Bronchial epithelial cell (primary cell): ENCODE measurements at regions not wholly inside any gene's neighbourhood (a gene's known extent, or its start where the extent isn't known, plus 50 kb on each side); places are given as distances from the start of the nearest gene placed in this dataset.

Experiments
- DNase-seq: peaks from one replicate; pipeline ENCODE4 v3.0.0-alpha.2; 2010; ENCODE audit warnings: low read depth
- FAIRE-seq: peaks from 2 replicates; lab custom pipeline; 2011; peaks lifted over from hg19 to GRCh38; lab: Jason Lieb, UNC
- H3K27me3 ChIP-seq: 2 replicates; pipeline ENCODE4 v1.5.1; 2011; ENCODE audit warnings: low read length; ENCODE audit not compliant: control insufficient read depth, insufficient read depth
- H3K36me3 ChIP-seq: 2 replicates; pipeline ENCODE4 v1.5.1; 2011; ENCODE audit warnings: low read length; ENCODE audit not compliant: control insufficient read depth, insufficient read depth
- H3K4me3 ChIP-seq: 2 replicates; pipeline ENCODE4 v1.5.1; 2011; ENCODE audit warnings: mild to moderate bottlenecking, low read depth, low read length, control low read depth
- TF ChIP-seq, protein P1 (sequence below): IDR thresholded peaks from 2 replicates; pipeline ENCODE4 v1.5.1; 2011; ENCODE audit warnings: mild to moderate bottlenecking, moderate library complexity, low read length, control low read depth, inconsistent platforms; ENCODE audit not compliant: insufficient read depth, severe bottlenecking

DNA sequence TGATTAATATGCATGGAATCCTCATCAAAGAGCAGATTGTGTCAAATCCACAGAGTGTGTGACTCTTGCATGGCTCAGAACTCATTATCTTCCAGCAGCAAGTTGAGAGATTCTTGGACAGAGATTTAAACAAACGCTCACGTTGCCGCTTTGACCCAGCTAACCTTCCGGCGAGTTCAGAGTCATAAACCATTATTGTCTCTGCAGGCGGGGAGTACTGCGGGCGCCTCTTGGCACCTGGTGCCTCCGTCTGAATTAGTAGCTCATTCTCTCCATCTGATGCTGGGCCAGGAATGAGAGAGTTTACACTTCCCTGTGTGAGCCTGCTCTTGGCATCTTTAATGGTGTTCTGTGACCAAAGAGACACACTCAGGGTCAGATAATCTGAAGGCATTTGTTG lies 138.6 kb upstream of the WSCD1 start:
- H3K36me3 ChIP-seq = no peaks in the 10 kb centered on the region
- no peaks in the 10 kb centered on the region for H3K27me3 ChIP-seq
- DNase-seq = no peak
- TF ChIP-seq, protein P1, sequence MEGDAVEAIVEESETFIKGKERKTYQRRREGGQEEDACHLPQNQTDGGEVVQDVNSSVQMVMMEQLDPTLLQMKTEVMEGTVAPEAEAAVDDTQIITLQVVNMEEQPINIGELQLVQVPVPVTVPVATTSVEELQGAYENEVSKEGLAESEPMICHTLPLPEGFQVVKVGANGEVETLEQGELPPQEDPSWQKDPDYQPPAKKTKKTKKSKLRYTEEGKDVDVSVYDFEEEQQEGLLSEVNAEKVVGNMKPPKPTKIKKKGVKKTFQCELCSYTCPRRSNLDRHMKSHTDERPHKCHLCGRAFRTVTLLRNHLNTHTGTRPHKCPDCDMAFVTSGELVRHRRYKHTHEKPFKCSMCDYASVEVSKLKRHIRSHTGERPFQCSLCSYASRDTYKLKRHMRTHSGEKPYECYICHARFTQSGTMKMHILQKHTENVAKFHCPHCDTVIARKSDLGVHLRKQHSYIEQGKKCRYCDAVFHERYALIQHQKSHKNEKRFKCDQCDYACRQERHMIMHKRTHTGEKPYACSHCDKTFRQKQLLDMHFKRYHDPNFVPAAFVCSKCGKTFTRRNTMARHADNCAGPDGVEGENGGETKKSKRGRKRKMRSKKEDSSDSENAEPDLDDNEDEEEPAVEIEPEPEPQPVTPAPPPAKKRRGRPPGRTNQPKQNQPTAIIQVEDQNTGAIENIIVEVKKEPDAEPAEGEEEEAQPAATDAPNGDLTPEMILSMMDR = no peak
- no peak for FAIRE-seq
- no peak overlapping the region for H3K4me3 ChIP-seq

DNA sequence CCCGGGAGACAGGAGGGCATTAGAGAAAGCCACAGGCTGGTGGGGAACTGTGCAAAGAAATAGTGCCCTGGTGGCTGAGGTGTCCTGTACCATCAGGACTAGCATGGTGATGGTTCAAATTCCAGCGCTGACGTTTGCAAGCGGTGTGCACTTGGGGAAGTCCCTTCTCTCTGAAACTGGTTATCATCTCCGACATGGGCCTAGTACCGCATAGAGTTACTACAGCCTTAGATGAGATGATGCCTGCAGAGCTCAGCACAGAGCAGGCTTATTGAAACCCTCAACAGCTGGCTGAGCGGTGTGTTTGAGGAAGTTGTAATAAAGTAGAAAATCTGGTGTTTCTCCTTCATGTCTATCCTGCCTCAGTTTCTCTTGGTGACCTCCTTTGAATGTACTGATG lies 136.7 kb upstream of the WSCD1 start:
- no peak for DNase-seq
- Histone ChIP-seq H3K4me3 (no peak overlapping the region), H3K36me3 (no peaks in the 10 kb centered on the region), H3K27me3 (no peaks in the 10 kb centered on the region)
- TF ChIP-seq, protein P1 = no peak
- FAIRE-seq = peak; percentile 86

DNA sequence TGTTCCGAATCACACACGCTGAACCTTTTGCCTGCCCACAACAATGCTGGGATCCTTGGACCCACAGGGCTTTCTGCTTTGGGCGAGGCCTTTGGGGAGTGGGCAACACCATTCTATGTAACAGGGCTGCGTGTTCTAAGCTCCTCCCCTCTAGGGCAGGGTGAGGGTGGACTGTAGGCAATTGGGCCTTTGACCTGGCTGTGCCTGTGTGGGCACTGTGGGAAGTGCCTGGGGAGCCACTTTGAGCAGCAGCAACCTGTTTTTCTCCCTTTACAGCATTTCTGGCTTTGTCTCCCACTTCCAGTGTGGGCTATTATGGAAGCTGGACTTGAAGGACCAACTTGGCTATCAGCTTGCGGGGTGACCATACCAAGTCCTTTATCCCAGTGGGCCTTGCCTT lies 128.9 kb upstream of the WSCD1 start:
- FAIRE-seq (no peak), DNase-seq (no peak)
- H3K4me3 ChIP-seq = no peak overlapping the region
- H3K27me3 ChIP-seq = no peaks in the 10 kb centered on the region
- H3K36me3 ChIP-seq = no peaks in the 10 kb centered on the region
- TF ChIP-seq, protein P1 = no peak

DNA sequence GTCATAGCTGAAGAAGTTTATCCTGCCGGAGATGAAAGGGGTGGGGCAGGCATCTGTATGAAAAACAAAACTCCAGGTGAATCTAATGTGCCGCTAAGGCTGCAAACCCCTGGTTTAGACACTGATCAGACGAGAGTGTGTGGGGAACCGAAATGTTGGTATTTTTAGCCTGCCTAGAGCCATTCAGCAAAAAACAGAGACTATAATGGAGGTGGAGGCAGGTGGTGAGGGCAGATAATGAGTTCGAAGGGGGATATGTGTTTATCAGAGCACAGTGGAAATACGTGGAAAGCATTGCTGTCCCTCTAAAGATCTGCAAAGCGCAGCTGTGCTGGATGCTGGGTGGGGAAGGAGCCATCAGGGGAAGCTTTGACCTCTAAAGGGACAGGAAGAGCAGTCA lies 127.5 kb upstream of the WSCD1 start:
- TF ChIP-seq, protein P1 = no peak
- FAIRE-seq (no peak), DNase-seq (no peak)
- Histone ChIP-seq H3K4me3 (no peak overlapping the region), H3K36me3 (no peaks in the 10 kb centered on the region), H3K27me3 (no peaks in the 10 kb centered on the region)

DNA sequence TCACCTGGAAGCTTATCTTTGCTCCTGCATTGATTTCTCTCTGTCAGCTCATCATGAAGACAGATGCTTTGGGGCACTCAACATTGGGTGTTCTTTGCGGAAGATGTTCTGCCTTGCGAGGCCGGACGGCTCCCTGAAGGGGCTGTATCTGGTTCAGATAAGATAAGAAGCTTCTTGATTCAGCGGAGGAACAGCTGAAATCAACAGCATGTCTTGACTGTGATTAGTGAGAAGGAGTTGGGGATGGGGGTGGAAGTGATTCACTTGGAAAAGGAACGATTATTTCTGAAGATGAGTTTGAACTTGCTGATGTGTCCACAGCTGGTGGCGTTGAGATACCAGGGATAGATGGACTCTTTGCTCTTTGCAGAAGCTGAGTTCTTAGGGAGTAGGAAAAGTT lies 126.9 kb upstream of the WSCD1 start:
- Histone ChIP-seq H3K27me3 (no peaks in the 10 kb centered on the region), H3K36me3 (no peaks in the 10 kb centered on the region), H3K4me3 (no peak overlapping the region)
- DNase-seq (no peak), FAIRE-seq (no peak)
- TF ChIP-seq, protein P1 = no peak

DNA sequence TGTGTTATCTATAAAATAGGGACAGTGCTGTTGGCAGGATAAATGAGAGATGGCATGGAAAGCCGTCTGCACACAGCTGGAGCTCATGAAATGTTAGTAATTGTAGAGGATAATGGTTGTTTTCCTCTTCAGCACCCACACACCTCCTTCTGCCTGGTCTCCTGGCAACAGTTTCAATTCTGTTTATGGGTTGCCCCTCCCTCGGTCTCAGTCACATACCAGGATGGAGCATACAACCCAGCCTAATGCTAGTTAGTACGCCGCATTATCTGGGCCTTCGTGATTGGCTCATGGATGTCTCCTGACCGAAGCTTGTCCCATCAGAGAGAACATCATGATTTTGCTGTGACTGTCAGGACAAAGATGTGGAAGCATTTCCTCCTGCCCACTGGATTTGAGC lies 126.2 kb upstream of the WSCD1 start:
- no peaks in the 10 kb centered on the region for H3K27me3 ChIP-seq
- TF ChIP-seq, protein P1 = no peak
- no peak overlapping the region for H3K4me3 ChIP-seq
- no peaks in the 10 kb centered on the region for H3K36me3 ChIP-seq
- FAIRE-seq (no peak), DNase-seq (no peak)
